HEK293T (cell line): ENCODE measurements at regions not wholly inside any gene's neighbourhood (a gene's known extent, or its start where the extent isn't known, plus 50 kb on each side); places are given as distances from the start of the nearest gene placed in this dataset.

Experiments
- ARNT ChIP-seq: fragments of 450-650 bp; IDR thresholded peaks from 2 replicates; pipeline ENCODE4 v1.6.1; 2017; ENCODE audit warnings: mild to moderate bottlenecking
- BHLHE40 ChIP-seq: fragments of 450-650 bp; IDR thresholded peaks from 2 replicates; pipeline ENCODE4 v1.6.1; 2016; ENCODE audit warnings: mild to moderate bottlenecking, moderate library complexity, borderline replicate concordance
- ELF4 ChIP-seq: fragments of 450-650 bp; IDR thresholded peaks from 2 replicates; pipeline ENCODE4 v1.6.1; 2017; ENCODE audit warnings: antibody characterized with exemption
- FOXA1 ChIP-seq: fragments of 450-650 bp; IDR thresholded peaks from 2 replicates; pipeline ENCODE4 v1.6.1; 2016; ENCODE audit warnings: mild to moderate bottlenecking
- FOXK2 ChIP-seq: fragments of 450-650 bp; IDR thresholded peaks from 2 replicates; pipeline ENCODE4 v1.6.1; 2016; ENCODE audit warnings: mild to moderate bottlenecking
- FOXM1 ChIP-seq: fragments of 450-650 bp; IDR thresholded peaks from 2 replicates; pipeline ENCODE4 v1.6.1; 2017; ENCODE audit warnings: mild to moderate bottlenecking, borderline replicate concordance
- HDGF ChIP-seq: fragments of 450-650 bp; IDR thresholded peaks from 2 replicates; pipeline ENCODE4 v1.6.1; 2017; ENCODE audit warnings: antibody characterized with exemption, borderline replicate concordance
- L3MBTL2 ChIP-seq: fragments of 450-650 bp; conservative IDR thresholded peaks from 2 replicates; pipeline ENCODE4 v1.6.1; 2016; ENCODE audit warnings: mild to moderate bottlenecking
- NFRKB ChIP-seq: fragments of 450-650 bp; IDR thresholded peaks from 2 replicates; pipeline ENCODE4 v1.6.1; 2016; ENCODE audit warnings: mild to moderate bottlenecking, moderate library complexity
- PKNOX1 ChIP-seq: fragments of 450-650 bp; IDR thresholded peaks from 2 replicates; pipeline ENCODE4 v1.6.1; 2016
- SP1 ChIP-seq: fragments of 450-650 bp; IDR thresholded peaks from 2 replicates; pipeline ENCODE4 v1.6.1; 2017
- SUZ12 ChIP-seq: fragments of 450-650 bp; IDR thresholded peaks from 2 replicates; pipeline ENCODE4 v1.6.1; 2016; ENCODE audit warnings: mild to moderate bottlenecking
- TARDBP ChIP-seq: fragments of 450-650 bp; IDR thresholded peaks from 2 replicates; pipeline ENCODE4 v1.6.1; 2016
- ZNF384 ChIP-seq: fragments of 450-650 bp; IDR thresholded peaks from 2 replicates; pipeline ENCODE4 v1.6.1; 2016

- TF ChIP-seq SP1 (no peak), HDGF (no peak), FOXK2 (no peak), BHLHE40 (no peak), NFRKB (no peak), ZNF384 (no peak), SUZ12 (no peak), TARDBP (no peak), PKNOX1 (no peak), FOXM1 (no peak), FOXA1 (no peak), L3MBTL2 (no peak), ELF4 (no peak), ARNT (no peak)
Measured at GRCh38 chr2:199206536-199206935, 251.2 kb downstream of the SATB2 start.
